Testis (tissue), 2 donors: ENCODE measurements at regions not wholly inside any gene's neighbourhood (a gene's known extent, or its start where the extent isn't known, plus 50 kb on each side); places are given as distances from the start of the nearest gene placed in this dataset.

Experiments
- CTCF ChIP-seq, 3 experiments: fragments of 450-650 bp in 2 of 3; fragments of 200-600 bp in 1 of 3; sonication (generic) in 1 of 3; IDR thresholded peaks; one replicate each; pipeline ENCODE4 v1.5.1; 2016 to 2019; ENCODE audit warnings: antibody characterized with exemption in 3 of 3, mild to moderate bottlenecking in 2 of 3, moderate library complexity in 1 of 3
- POLR2A ChIP-seq: fragments of 450-650 bp; IDR thresholded peaks from one replicate; pipeline ENCODE4 v1.6.1; 2017; ENCODE audit warnings: antibody characterized with exemption, mild to moderate bottlenecking, moderate library complexity

- TF ChIP-seq CTCF (IDR thresholded peaks at IDR 0.05) (no peak), POLR2A (no peak)
Observed at GRCh38 chr20:55449091-55449490, 556.2 kb downstream of the CBLN4 start.
